ENCODE measurements at regions not wholly inside any gene's neighbourhood (a gene's known extent, or its start where the extent isn't known, plus 50 kb on each side); places are given as distances from the start of the nearest gene placed in this dataset.

GRCh38 chr2:239700686-239701345 is 300.0 kb upstream of the HDAC4 start:
- DNase-seq, result no peak

GRCh38 chr2:239697399-239698164 is 296.8 kb upstream of the HDAC4 start:
- DNase-seq, result no peak

GRCh38 chr2:239696559-239697207 is 295.9 kb upstream of the HDAC4 start:
- no peak for DNase-seq

- DNase-seq, result no peak
These were observed 295.0 kb upstream of the HDAC4 start for GRCh38 chr2:239695728-239696240.

- DNase-seq, result no peak
These were observed 294.4 kb upstream of the HDAC4 start for GRCh38 chr2:239695106-239695727.

GRCh38 chr2:239694487-239694886 is 293.7 kb upstream of the HDAC4 start:
- no peak for DNase-seq

- no peak for DNase-seq
These were observed 293.1 kb upstream of the HDAC4 start for GRCh38 chr2:239693761-239694415.

GRCh38 chr2:239693330-239693729 is 292.5 kb upstream of the HDAC4 start:
- DNase-seq, result no peak

GRCh38 chr2:239692919-239693318 is 292.1 kb upstream of the HDAC4 start:
- DNase-seq, result no peak

- DNase-seq, result no peak
These were observed 291.6 kb upstream of the HDAC4 start for GRCh38 chr2:239692362-239692851.

- no peak for DNase-seq
These were observed 290.9 kb upstream of the HDAC4 start for GRCh38 chr2:239691720-239692119.

- DNase-seq, result no peak
These were observed 290.1 kb upstream of the HDAC4 start for GRCh38 chr2:239690651-239691631.

GRCh38 chr2:239689985-239690384 is 289.2 kb upstream of the HDAC4 start:
- DNase-seq, result no peak

- DNase-seq, result no peak
These were observed 288.6 kb upstream of the HDAC4 start for GRCh38 chr2:239689410-239689809.

- DNase-seq, result no peak
These were observed 288.0 kb upstream of the HDAC4 start for GRCh38 chr2:239688840-239689239.

- DNase-seq, result no peak
These were observed 287.4 kb upstream of the HDAC4 start for GRCh38 chr2:239688122-239688681.

- DNase-seq, result no peak
These were observed 286.6 kb upstream of the HDAC4 start for GRCh38 chr2:239687441-239687840.

GRCh38 chr2:239685965-239686364 is 285.1 kb upstream of the HDAC4 start:
- DNase-seq, result no peak

GRCh38 chr2:239685556-239685955 is 284.7 kb upstream of the HDAC4 start:
- no peak for DNase-seq

- no peak for DNase-seq
These were observed 284.2 kb upstream of the HDAC4 start for GRCh38 chr2:239684996-239685395.

GRCh38 chr2:239684271-239684810 is 283.5 kb upstream of the HDAC4 start:
- DNase-seq, result no peak

All from GOT3 (cell line).